CD4-positive, CD25-positive, alpha-beta regulatory T cell (primary cell): ENCODE measurements at regions not wholly inside any gene's neighbourhood (a gene's known extent, or its start where the extent isn't known, plus 50 kb on each side); places are given as distances from the start of the nearest gene placed in this dataset.
A peak's percentile ranks its signal among the peaks of the same experiment; 100 is the strongest.
"Not testable (repeated sequence)": the region's sequence is repeated elsewhere in the genome, so short reads cannot be mapped to it uniquely, and the experiment has no call there.

Source experiments
- ATAC-seq, 2 donors: fragments of 150-1000 bp; cut with Tn5 transposase; one replicate each; pipeline ENCODE4 v1.10.0; 2021; ENCODE audit warnings: low read depth in 2 of 2, moderate number of reproducible peaks in 2 of 2, moderate library complexity in 1 of 2
- DNase-seq, 3 donors: peaks; one replicate each; pipeline versions ENCODE4 v3.0.0 to v3.0.0-alpha.2; 2012 to 2022; ENCODE audit warnings: mixed read lengths in 1 of 3
- H3K27ac ChIP-seq: one replicate; pipeline ENCODE4 v1.7.0; 2013; ENCODE audit warnings: mild to moderate bottlenecking, low read length; ENCODE audit not compliant: insufficient read depth, poor library complexity, severe bottlenecking
- H3K27me3 ChIP-seq: one replicate; pipeline ENCODE4 v1.7.0; 2013; ENCODE audit warnings: low read length; ENCODE audit not compliant: control insufficient read depth, insufficient read depth
- H3K36me3 ChIP-seq: one replicate; pipeline ENCODE4 v1.7.0; 2013; ENCODE audit warnings: mild to moderate bottlenecking, low read length, moderate library complexity; ENCODE audit not compliant: control insufficient read depth, insufficient read depth
- H3K4me1 ChIP-seq: 2 replicates; pipeline ENCODE4 v1.7.0; 2013; ENCODE audit warnings: mild to moderate bottlenecking, low read length; ENCODE audit not compliant: insufficient read depth, control insufficient read depth, poor library complexity, severe bottlenecking
- H3K4me3 ChIP-seq: one replicate; pipeline ENCODE4 v1.7.0; 2013; ENCODE audit warnings: low read depth, mild to moderate bottlenecking, low read length, moderate library complexity
- H3K9me3 ChIP-seq, 2 experiments: 1 replicate in 1 of 2; 2 replicates in 1 of 2; pipeline ENCODE4 v1.7.0; 2013; ENCODE audit warnings: low read length in 2 of 2, mild to moderate bottlenecking in 1 of 2, moderate library complexity in 1 of 2; ENCODE audit not compliant: control insufficient read depth in 2 of 2
- H3K27ac Mint-ChIP-seq, 3 donors: one replicate each; pipeline ENCODE4 v1.8.0; 2020 to 2022; ENCODE audit warnings: mild to moderate bottlenecking in 3 of 3, mixed read lengths in 3 of 3, moderate library complexity in 2 of 3
- H3K27me3 Mint-ChIP-seq: one replicate; pipeline ENCODE4 v1.8.0; 2022; ENCODE audit warnings: mild to moderate bottlenecking, mixed read lengths
- H3K36me3 Mint-ChIP-seq: one replicate; pipeline ENCODE4 v1.8.0; 2020; ENCODE audit warnings: mixed read lengths
- H3K4me1 Mint-ChIP-seq, 4 donors: one replicate each; pipeline ENCODE4 v1.8.0; 2020 to 2022; ENCODE audit warnings: mixed read lengths in 4 of 4, mild to moderate bottlenecking in 1 of 4
- H3K4me3 Mint-ChIP-seq, 4 donors: one replicate each; pipeline ENCODE4 v1.8.0; 2020 to 2022; ENCODE audit warnings: mild to moderate bottlenecking in 4 of 4, mixed read lengths in 4 of 4, moderate library complexity in 3 of 4
- H3K9me3 Mint-ChIP-seq, 7 donors: one replicate each; pipeline ENCODE4 v1.8.0; 2020 to 2022; ENCODE audit warnings: mixed read lengths in 7 of 7, mild to moderate bottlenecking in 3 of 7, moderate library complexity in 2 of 7

- not testable (repeated sequence) for H3K27me3 ChIP-seq, H3K4me3 ChIP-seq, H3K9me3 Mint-ChIP-seq, H3K4me3 Mint-ChIP-seq, H3K9me3 ChIP-seq, ATAC-seq, H3K27ac Mint-ChIP-seq, H3K27ac ChIP-seq, H3K36me3 Mint-ChIP-seq, DNase-seq, H3K36me3 ChIP-seq, H3K27me3 Mint-ChIP-seq
- peaks cover 14 to 36% (median 28%) of the 10 kb centered on the region in 4 donors for H3K4me1 Mint-ChIP-seq
- peaks cover 15% of the 10 kb centered on the region for H3K4me1 ChIP-seq
These were observed 109.5 kb downstream of the AKAP11 start for GRCh38 chr13:42381426-42381825.

DNA sequence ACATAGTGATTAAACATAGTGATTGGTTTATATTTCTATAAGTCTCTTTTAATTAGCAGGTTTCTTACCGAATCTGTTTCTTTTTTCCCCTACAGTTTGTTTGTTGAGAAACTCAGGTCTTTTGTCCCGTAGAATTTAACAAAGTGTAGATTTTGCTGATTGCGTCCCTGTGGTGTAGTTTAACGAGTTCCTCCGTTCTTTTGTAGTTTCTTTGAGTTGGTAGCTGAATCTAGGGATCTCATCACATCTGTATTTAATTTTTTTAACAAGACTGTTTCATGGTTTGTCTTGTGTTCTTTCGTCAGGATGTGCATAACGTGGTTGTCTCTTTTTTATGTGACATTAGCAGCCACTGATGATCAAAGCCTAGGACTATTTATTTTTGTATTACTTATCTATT is 111.1 kb downstream of the AKAP11 start:
- DNase-seq = no peak
- Histone ChIP-seq H3K36me3 (no peaks in the 10 kb centered on the region), H3K9me3 (no peaks in the 10 kb centered on the region), H3K4me1 (peaks cover 13% of the 10 kb centered on the region), H3K27me3 (no peaks in the 10 kb centered on the region), H3K4me3 (no peak overlapping the region), H3K27ac (no peak overlapping the region)
- no peaks in the 10 kb centered on the region for H3K27me3 Mint-ChIP-seq
- H3K27ac Mint-ChIP-seq = peak overlapping the region in 1 of 3 donors; percentile 92
- ATAC-seq = no peak
- no peaks in the 10 kb centered on the region for H3K36me3 Mint-ChIP-seq
- no peak overlapping the region for H3K4me3 Mint-ChIP-seq
- peaks cover 14 to 38% (median 31%) of the 10 kb centered on the region in 4 donors for H3K4me1 Mint-ChIP-seq
- H3K9me3 Mint-ChIP-seq = peaks cover 0 to 3% (median 0%) of the 10 kb centered on the region in 7 donors

- H3K27me3 ChIP-seq = no peaks in the 10 kb centered on the region
- H3K9me3 ChIP-seq = no peaks in the 10 kb centered on the region
- no peak overlapping the region for H3K4me3 Mint-ChIP-seq
- no peak for DNase-seq
- peak overlapping the region in 1 of 3 donors; percentile 14 for H3K27ac Mint-ChIP-seq
- no peaks in the 10 kb centered on the region for H3K36me3 ChIP-seq
- no peaks in the 10 kb centered on the region for H3K27me3 Mint-ChIP-seq
- H3K27ac ChIP-seq = no peak overlapping the region
- no peak overlapping the region for H3K4me3 ChIP-seq
- peaks cover 0 to 4% (median 0%) of the 10 kb centered on the region in 7 donors for H3K9me3 Mint-ChIP-seq
- peaks cover 18% of the 10 kb centered on the region for H3K4me1 ChIP-seq
- no peaks in the 10 kb centered on the region for H3K36me3 Mint-ChIP-seq
- peaks cover 13 to 39% (median 30%) of the 10 kb centered on the region in 4 donors for H3K4me1 Mint-ChIP-seq
- no peak for ATAC-seq
These were observed 112.3 kb downstream of the AKAP11 start for GRCh38 chr13:42384265-42384664.

DNA sequence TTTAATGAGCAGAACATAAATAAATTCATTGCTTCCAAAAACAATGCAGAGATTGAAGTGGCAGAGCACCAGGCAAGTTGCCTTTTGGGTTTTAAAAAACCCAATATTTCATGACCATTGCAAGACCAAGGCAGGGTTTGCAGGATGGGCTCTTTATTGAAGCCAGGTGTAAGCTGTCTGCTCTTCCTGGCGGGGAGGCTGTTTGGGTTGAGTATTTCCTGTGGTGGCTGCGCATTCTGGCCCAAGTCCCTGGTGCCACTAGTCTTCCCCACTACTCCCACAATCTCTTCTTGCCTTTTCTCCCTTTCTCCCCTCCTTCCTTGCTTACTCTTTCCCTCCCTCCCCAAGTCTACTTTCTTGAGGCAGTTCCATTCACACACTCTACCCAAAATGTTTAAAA is 116.4 kb downstream of the AKAP11 start:
- Histone ChIP-seq H3K27ac (no peak overlapping the region), H3K4me3 (no peak overlapping the region), H3K27me3 (no peaks in the 10 kb centered on the region), H3K4me1 (peaks cover 33% of the 10 kb centered on the region), H3K9me3 (no peaks in the 10 kb centered on the region), H3K36me3 (no peaks in the 10 kb centered on the region)
- H3K9me3 Mint-ChIP-seq = peaks cover 0 to 4% (median under 1%) of the 10 kb centered on the region in 7 donors
- H3K27ac Mint-ChIP-seq = peak overlapping the region in 2 of 3 donors; percentile 22 to 84
- peaks cover 37 to 46% (median 43%) of the 10 kb centered on the region in 4 donors for H3K4me1 Mint-ChIP-seq
- DNase-seq (no peak), ATAC-seq (no peak)
- H3K36me3 Mint-ChIP-seq = no peaks in the 10 kb centered on the region
- no peaks in the 10 kb centered on the region for H3K27me3 Mint-ChIP-seq
- H3K4me3 Mint-ChIP-seq = peak overlapping the region in 2 of 4 donors; percentile 9 to 49

GRCh38 chr13:42389041-42389440 is 117.1 kb downstream of the AKAP11 start:
- Mint-ChIP-seq H3K4me3 (no peak overlapping the region), H3K27ac (no peak overlapping the region), H3K36me3 (no peaks in the 10 kb centered on the region), H3K9me3 (peaks cover 0 to 4% (median 1%) of the 10 kb centered on the region in 7 donors), H3K4me1 (peaks cover 43 to 54% (median 49%) of the 10 kb centered on the region in 4 donors), H3K27me3 (no peaks in the 10 kb centered on the region)
- no peaks in the 10 kb centered on the region for H3K27me3 ChIP-seq
- no peak overlapping the region for H3K27ac ChIP-seq
- H3K9me3 ChIP-seq = no peaks in the 10 kb centered on the region
- DNase-seq (no peak), ATAC-seq (no peak)
- no peaks in the 10 kb centered on the region for H3K36me3 ChIP-seq
- no peak overlapping the region for H3K4me3 ChIP-seq
- peaks cover 40% of the 10 kb centered on the region for H3K4me1 ChIP-seq

- H3K36me3 Mint-ChIP-seq = no peaks in the 10 kb centered on the region
- Histone ChIP-seq H3K27ac (peak overlapping the region; percentile 81), H3K4me3 (peak overlapping the region; percentile 68), H3K27me3 (no peaks in the 10 kb centered on the region), H3K9me3 (no peaks in the 10 kb centered on the region), H3K36me3 (no peaks in the 10 kb centered on the region), H3K4me1 (peaks cover 71% of the 10 kb centered on the region)
- peak overlapping the region; percentile 87 to 100 (median 89) for H3K27ac Mint-ChIP-seq
- ATAC-seq (no peak), DNase-seq (no peak)
- H3K4me3 Mint-ChIP-seq = peak overlapping the region in 2 of 4 donors; percentile 57 to 58
- H3K9me3 Mint-ChIP-seq = peaks cover 0 to 4% (median 1%) of the 10 kb centered on the region in 7 donors
- no peaks in the 10 kb centered on the region for H3K27me3 Mint-ChIP-seq
- peaks cover 61 to 77% (median 68%) of the 10 kb centered on the region in 4 donors for H3K4me1 Mint-ChIP-seq
These were observed 120.2 kb downstream of the AKAP11 start for GRCh38 chr13:42392180-42392579.

- Histone ChIP-seq H3K9me3 (no peaks in the 10 kb centered on the region), H3K27ac (peak overlapping the region; percentile 81), H3K4me3 (peak overlapping the region; percentile 68), H3K27me3 (no peaks in the 10 kb centered on the region), H3K36me3 (no peaks in the 10 kb centered on the region), H3K4me1 (peaks cover 64% of the 10 kb centered on the region)
- ATAC-seq = peak; percentile 81 to 84
- H3K27ac Mint-ChIP-seq = peak overlapping the region; percentile 87 to 100 (median 89)
- H3K27me3 Mint-ChIP-seq = no peaks in the 10 kb centered on the region
- H3K4me1 Mint-ChIP-seq = peaks cover 57 to 77% (median 62%) of the 10 kb centered on the region in 4 donors
- no peaks in the 10 kb centered on the region for H3K36me3 Mint-ChIP-seq
- DNase-seq = peak in 2 of 3 donors; percentile 53 to 86
- H3K9me3 Mint-ChIP-seq = peaks cover 0 to 4% (median 1%) of the 10 kb centered on the region in 7 donors
- H3K4me3 Mint-ChIP-seq = peak overlapping the region; percentile 57 to 75 (median 66)
These were observed 121.0 kb downstream of the AKAP11 start for GRCh38 chr13:42392716-42393572.
